ENCODE measurements at regions not wholly inside any gene's neighbourhood (a gene's known extent, or its start where the extent isn't known, plus 50 kb on each side); places are given as distances from the start of the nearest gene placed in this dataset.
"Not testable (repeated sequence)": the region's sequence is repeated elsewhere in the genome, so short reads cannot be mapped to it uniquely, and the experiment has no call there.

DNA sequence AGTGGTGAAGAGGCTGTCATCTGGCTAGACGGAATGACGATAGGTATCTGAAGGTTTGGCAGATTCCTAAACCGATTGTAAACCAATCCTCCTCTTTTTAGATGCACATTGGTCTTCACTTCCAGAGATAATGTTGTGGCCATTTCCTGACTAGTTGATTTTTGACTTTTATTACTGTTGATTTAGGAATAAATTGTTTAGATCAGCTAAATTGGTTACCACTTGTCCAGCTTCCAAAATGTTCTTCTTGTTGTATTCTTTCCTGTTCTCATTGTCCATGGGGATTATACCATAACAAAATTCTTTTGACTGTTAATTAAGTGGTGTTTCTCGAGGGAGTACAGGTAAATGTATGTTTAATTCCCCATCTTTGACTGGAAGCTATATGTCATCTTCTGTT, 119.7 kb downstream of the MACROH2A1 start:
- no peak for DNase-seq (ENCODE audit: low spot score)

DNA sequence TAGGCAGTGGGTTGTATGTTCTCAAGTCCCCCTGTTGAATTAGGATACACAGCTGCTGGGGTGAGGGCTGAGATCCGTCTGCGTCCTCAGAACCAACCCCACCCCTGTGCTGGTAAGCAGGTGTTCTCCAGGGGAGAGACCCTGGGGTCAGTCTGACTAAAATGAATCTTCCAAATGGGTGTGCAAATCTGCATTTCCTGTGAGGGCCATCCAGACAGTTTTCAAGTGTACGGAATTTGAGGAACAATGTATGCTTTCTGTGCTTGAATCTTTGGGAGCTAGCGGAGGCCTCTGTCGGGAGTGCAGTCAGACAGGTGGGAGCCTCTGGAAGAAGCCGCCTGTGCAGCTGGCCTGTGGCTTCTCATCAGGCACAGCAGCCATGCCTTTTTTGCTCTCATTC, 122.9 kb downstream of the MACROH2A1 start:
- no peak for DNase-seq (ENCODE audit: low spot score)

DNA sequence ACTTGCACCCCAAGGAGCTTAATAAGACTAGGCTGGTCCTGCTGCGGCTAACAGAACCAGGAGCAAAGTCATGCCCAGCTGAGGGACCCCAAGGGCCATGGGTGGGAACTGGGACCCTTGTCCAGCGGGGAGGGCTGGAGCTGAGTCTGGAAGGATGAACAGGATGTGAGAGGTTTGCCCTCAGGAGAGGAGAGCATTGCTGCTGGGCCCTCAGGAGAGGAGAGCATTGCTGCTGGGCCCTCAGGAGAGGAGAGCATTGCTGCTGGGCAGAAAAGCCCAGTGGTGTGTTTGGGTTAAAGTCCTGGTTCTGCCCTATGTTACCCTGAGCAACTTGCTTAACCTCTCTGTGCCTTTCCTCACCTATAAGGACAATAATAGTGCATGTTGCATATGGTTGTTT, 125.8 kb downstream of the MACROH2A1 start:
- DNase-seq (ENCODE audit: low spot score) = no peak

DNA sequence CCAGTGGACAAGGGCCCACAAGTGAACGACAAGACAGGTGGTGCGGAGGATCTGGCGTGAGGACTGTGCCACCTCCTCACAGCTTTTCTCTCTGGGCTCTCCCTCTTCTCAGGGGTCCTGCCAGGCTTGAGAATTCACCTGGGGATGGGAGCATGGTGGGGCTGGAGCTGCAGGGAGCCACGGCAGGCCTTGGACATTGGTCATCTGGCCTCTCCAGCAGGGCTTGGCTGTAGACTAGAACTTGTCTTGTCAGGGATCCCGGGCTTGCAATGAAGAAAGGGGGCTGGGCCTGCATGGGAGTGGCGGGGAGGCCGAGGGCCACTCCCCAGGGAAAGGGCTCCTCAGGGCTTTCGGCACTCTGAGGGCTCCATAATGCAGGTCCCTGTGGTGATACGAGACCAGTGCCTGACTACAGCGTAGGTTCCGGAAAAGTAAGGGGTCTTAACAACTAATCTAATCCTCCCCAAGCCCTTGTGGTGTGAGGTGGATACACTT, 126.7 kb downstream of the MACROH2A1 start:
- no peak for DNase-seq (ENCODE audit: low spot score)

DNA sequence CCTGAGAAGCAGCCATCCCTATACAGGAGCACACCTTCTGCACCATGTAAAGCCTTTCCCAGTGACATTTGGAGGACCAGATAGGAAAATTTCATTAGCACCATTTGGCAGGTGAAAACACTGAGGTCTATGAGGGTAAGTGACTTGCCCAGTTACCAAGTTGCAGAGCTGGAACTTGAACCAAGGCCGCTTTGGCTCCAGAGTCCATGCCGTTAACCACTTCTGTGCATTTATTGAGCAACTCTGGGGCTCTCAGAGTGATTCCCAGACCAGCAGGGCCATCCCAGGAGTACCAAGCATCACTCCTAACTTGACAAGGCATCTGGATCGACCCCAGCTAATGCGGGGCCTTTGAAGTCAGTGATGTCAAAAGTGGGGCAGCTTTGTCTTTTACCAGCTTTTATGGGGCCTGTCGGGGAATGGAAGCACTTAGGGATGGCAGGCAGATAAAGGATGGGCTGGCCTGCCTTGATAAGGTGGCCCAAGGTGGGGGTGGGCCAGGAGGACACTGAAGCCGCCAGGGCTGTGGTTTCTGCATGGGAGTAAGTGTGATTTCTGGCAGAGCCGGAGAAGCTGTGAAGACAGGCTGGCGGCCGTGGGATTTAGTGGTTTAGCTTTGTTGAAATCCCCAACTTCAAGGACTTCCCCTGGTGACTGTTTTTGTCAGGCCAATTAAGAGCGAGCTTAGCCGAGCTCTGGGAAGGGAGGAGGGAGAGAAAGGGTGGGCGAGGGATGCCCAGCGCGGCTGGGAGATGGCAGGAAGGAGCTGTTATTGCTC, 127.3 kb downstream of the MACROH2A1 start:
- no peak for DNase-seq (ENCODE audit: low spot score)

DNA sequence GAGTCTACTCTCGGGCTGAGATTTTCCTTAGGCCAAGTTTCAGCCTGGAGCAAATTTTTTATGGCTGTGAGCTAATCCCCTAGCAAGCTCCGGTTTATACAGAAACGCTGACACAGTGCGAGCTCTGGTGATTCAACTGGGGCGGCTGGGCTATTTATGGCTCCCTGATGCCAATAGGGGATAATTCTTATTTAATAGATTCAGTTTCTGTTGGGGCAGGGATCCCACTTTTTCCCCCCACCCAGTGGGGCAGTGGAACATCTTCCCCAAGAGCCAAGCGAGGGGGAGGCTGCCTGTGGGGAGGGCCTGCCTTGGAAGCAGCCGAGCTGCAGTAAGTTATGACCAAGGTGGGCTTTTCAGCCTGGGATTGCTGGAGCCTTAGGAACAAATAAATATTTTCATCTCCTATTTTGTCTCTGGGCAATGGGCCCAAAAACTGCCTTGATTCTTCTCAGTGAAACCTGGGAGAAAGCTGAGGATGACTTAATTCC, 129.1 kb downstream of the MACROH2A1 start:
- no peak for DNase-seq (ENCODE audit: low spot score)

DNA sequence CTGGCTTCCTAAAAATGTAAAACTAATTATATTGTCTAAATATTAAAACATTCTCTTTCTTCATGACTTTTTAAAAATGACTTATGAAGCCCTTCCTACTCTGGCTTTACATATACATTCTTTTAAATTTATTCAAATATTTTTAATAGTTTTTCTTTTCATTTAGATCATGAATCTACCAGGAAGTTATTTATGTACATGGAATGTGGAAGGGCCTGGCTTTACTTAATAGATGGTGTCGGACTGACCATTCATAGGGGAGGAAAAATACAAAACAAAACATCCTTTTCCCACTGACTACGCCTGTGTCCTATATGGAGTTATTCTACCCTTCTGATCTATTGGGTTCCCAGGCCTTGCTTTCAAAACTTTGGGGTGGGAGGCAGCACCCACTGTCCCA, 129.8 kb downstream of the MACROH2A1 start:
- DNase-seq (ENCODE audit: low spot score) = no peak

DNA sequence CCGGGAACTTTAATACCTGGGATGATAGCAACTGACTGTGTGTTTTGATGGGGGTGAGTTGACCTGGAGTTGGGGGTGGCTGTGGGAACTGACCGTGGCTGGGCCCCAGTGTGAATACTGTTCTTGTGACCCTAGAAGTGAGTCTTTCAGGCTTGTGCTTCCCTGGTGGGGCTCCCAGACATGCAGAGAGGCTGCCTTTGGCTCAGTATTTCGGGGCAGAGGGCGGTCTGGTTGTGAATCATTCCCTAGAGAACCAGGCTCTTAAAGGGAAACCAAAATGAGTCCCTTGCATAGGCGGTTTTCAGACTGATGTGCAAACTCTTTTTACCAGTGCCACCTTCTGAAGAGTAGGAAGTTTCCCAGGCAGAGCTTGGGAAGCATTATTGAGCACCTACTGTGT, 132.1 kb downstream of the MACROH2A1 start:
- DNase-seq (ENCODE audit: low spot score) = no peak

DNA sequence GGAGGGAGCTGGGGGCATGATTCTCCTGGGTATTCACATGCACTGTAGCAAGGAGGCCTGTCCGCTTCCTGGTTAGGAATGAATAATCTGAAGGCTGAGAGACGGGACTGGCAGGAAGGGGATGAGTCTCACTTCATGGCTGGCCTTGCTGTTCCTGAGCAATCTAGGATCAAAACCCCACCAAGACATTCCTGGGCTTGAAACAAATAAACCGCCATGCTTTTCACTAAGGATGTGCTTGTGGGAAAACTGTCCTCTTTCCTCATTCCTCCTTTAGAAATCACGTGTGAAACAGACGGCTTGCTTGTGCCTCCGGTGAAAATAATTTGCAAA, 132.8 kb downstream of the MACROH2A1 start:
- no peak for DNase-seq (ENCODE audit: low spot score)

DNA sequence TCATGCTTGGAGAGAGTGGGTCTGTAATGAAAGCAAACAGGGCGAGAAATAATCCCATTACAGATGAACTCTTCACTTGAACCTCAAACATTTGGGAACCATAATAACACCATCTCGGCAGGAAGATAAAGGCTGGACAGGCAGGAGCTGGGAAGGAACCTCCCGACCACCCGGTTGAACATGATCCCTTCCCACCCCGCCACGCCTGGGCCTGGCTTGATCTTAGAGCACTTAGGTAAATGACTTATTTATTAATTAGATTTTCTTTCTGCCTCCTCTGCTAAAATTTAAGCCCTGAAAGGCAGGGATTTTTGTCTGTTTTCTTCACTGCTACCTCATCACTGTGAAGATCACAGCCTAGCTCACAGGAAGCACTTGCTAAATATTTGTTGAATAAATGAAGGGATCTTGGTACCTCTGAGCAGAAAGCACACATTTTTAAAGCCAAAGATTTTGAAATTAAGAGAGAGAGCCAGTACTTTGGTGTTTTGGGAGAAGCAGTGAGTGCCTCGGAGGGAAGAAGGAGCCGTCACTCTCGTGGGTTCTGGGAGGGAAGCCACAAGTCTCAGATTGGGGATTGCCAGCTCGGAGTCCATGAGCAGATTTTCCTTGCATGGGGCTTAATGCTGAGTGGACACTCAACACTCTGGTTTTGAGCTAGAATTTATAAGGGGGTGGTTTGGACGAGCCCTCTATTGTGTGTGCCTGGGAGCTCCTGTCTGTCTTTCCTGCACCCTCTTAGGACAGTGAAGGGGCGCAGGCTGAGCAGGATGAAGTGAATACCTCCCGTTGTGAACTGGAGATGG, 133.3 kb downstream of the MACROH2A1 start:
- DNase-seq (ENCODE audit: low spot score) = no peak

DNA sequence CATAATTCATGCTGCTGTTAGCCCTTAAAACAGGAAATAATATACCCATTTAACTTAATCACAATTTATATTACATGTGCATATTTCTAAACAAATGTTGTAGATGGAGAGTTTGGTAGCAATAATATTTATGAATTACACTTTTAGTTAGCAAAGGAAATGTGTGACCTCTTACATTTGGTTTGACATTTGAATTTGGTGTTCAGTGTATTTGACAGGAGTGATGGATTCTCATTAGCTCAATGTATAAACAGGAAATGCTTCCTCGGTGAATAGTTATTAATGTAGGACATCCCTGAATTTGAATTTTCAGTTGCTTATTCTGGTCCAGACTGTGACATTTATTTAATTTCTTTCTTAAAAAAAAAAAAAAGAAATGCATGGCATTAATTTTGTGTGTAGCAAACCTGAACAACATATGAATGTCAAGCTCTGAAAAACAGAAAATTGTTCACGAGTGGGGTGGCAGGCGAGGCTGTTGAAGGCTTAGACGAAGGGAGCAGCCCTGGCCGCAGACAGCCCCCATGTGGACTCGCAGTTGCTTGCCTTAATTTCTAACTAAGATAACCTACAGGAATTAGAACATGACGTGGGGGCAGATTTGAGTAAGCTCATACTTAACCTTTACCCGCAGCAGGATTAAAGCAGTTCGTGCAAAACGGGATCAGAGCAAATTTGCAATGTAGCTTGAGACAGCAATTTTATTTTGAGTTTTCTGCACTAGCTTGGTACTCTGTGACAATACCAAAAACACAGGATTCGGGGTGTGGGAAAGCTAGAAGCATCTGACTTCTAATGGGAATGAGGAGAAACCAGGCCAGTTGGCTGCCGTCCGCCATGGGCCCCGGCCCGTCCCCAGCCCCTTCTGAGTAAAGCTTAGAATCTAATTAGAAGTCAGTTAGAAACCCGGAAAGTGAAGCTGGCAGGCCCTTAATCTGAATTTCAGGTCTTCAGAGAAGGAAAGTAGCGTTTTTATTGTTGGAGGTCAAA, 134.3 kb downstream of the MACROH2A1 start:
- no peak for DNase-seq (ENCODE audit: low spot score)

DNA sequence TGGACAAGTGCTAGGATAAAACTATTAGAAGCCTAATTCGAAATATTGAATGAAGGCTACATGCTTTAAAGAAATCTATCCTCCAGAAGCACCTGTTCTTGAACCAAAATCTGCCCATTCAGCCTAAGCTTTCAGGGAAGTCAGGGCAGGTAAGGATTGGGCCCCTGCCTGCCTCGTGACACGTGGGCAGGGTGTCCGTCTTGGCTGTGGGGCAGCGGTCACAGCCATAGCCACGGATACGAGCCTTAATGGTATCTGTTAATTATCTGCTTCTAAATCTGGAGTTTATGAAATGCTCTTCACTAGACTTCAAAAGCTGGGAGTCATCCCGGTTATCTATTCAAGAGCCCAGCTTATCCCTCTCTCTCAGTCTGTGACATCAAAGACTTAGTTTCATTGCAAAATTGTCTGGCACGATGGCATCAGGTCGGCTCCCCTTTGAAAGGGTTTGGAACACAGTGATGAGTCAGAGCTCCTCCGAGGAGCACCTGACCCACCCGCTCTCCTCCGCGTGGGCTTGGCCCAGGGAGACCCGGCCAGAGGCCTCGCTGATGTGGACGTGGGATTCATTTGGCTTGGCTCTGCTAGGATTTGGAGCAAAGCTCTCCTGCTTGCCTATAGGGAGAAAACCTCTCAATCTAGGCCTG, 135.9 kb downstream of the MACROH2A1 start:
- DNase-seq (ENCODE audit: low spot score) = no peak

DNA sequence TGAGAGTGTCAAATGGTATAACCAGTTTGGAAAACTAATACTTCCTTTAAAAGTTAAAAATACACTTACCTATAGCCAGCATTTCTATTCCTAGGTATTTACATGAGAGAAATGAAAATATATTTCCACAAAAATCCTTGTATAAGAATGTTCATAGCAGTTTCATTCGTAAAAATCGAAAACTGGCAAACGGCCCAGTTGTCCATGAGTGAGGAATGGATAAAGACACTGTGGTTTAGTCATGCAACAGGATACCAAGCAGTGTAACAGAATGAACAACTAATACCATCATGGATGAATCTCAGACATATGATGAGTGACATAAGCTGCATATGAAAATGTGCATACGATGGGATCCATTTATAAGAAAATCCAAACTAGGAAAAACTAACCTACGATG, 136.7 kb downstream of the MACROH2A1 start:
- no peak for DNase-seq (ENCODE audit: low spot score)

DNA sequence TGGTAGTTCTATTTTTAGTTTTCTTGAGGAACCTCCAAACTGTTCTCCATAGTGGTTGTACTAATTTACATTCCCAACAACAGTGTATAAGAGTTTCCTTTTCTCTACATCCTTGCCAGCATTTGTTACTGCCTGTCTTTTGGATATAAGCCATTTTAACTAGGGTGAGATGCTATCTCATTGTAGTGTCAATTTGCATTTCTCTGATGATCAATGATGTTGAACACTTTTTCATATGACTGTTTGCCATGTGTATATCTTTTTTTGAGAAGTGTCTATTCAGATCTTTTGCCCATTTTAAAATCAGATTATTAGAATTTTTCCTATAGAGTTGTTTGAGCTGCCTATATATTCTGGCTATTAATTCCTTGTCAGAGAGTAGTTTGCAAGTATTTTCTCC, 138.9 kb downstream of the MACROH2A1 start:
- DNase-seq (ENCODE audit: low spot score) = not testable (repeated sequence)

DNA sequence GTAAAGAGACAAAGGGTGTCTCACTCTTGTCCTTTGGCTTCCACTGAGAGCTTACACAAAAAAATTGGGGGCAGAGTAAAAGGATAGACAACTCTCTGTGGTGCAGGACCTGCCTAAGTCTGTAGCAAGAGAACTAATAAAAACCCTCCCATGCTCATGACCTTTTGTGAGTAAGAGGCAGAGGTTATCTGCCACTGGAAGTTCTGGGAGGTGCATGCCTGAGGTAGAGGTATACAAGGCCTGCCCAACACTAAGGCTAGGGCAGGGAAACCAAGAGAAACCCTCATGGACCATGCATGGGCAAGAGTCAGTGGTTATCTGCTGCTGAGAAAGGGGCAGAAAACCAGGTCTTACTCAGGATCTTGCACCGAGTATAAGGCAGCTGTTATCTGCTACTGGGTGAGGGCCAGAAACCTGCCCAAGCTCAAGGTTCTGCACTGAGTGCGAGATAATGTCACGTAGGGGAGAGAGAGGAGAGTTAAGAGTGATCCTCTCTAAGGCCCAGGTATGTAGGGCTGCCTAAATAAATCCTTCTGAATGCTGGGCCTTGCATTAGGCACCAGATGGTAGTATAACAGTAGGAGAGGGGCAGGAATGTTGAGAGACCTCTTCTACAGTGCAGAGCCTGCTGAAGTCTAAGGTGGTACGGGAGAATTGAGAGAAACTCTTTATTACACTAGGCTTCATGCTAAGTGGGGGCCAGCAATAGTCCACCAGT, 143.4 kb downstream of the MACROH2A1 start:
- no peak for DNase-seq (ENCODE audit: low spot score)

DNA sequence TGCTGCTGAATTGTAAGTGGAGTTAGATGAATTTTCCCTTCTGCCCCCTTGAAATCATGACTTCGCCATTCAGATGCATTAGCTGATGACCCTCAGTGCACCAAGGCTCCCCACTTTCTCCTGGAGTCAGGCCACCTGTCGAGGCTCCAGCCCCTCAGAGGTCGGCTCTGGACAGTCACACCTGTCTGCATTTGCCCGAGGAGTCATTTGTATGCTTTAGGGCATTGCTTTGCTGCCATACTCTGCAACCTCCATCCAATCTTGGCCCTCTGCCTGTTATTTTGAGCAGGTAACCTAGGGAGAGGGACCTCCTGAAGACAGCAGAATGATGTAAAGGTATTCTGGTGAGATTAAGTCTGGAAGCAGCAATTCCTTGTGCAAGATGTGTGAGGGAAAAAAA, 144.8 kb downstream of the MACROH2A1 start:
- no peak for DNase-seq (ENCODE audit: low spot score)

DNA sequence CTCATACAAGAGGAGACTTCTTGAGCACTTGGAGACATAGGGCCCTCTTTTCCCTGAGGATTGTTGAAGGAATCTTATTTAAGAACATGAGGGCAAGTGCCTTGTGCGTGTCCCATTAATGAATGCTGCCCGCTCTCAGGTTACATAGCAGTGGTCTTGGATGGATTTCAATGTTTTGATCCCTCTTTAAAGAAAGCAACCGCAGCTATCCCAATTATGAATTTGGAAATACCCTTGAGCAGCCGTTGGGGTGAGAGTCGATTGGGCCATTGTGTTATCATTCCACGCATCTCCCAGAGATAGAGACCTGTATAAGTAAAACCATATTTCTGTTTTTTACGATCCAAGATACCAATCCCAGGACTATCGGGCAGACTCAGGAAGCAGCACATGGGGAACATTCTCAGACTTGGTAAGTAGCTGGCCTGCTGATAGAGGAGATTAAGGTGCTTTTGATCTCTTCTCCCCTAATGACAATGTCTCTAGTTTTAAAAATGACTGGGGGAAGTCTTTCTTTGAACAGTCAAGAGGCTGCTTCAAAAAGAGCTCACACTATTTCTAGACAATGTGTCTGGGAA, 145.3 kb downstream of the MACROH2A1 start:
- DNase-seq (ENCODE audit: low spot score) = no peak

DNA sequence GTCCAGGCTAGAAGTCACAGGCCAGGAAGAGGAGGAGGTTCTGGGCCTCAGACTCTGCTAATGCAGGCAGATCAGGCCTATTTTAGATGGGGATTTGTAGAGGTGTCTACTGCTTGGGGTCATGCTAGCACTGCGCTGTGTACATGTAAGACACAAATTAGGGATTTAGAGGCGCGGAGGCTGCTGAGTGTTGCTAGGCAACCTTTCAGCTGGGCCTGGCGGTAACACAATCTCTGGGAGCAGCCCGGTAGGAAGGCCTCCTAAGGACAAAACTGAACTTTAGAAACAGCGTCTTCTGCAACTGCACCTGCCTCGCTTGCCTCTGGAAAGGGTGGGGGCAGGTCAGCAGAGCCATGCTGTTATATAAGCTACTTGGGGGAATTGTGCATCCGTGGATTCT, 147.9 kb downstream of the MACROH2A1 start:
- DNase-seq (ENCODE audit: low spot score) = no peak

DNA sequence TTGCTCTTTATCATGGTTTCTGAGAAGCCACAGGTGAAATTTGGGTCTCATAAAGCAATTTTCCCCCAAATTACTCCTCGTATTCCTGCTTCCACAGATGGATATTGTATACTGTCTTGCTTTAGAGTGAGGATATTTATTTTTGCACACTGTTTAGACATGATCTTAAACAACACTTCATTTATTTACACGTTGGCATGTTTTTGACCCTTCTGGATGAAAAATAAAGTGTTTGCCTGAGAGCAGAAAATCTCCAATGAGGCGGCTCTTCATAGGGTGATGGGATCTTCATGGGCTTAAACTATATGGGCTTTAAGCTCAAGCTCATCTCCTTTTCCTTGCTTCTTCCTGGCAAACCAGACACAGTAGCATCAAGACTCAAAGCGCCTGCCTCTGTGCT, 148.4 kb downstream of the MACROH2A1 start:
- DNase-seq (ENCODE audit: low spot score) = no peak

DNA sequence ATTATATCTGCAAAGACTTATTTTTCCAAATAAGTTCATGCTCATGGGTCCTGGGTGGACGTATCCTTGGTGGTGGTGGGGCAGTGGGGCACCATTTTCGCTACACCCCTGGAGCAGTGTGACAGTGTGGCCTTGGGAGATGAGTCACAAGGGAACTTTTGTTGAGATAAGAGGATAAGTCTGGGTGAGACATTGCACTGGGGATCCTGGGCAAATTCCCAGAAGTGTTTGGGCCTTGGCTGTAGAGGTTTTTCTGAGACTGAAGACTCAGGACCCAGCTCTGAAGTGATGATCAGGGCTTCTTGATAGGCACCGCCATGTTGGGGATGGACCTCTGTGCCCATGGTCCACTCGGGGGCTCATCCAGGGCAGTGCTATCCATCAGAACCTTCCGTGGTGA, 149.4 kb downstream of the MACROH2A1 start:
- no peak for DNase-seq (ENCODE audit: low spot score)

Data from pons (tissue), 1 donor.